ENCODE measurements at regions not wholly inside any gene's neighbourhood (a gene's known extent, or its start where the extent isn't known, plus 50 kb on each side); places are given as distances from the start of the nearest gene placed in this dataset.
"Not testable (repeated sequence)": the region's sequence is repeated elsewhere in the genome, so short reads cannot be mapped to it uniquely, and the experiment has no call there.

GRCh38 chr14:105708251-105709134, 182.1 kb downstream of the TMEM121 start:
- TF ChIP-seq, protein P1, sequence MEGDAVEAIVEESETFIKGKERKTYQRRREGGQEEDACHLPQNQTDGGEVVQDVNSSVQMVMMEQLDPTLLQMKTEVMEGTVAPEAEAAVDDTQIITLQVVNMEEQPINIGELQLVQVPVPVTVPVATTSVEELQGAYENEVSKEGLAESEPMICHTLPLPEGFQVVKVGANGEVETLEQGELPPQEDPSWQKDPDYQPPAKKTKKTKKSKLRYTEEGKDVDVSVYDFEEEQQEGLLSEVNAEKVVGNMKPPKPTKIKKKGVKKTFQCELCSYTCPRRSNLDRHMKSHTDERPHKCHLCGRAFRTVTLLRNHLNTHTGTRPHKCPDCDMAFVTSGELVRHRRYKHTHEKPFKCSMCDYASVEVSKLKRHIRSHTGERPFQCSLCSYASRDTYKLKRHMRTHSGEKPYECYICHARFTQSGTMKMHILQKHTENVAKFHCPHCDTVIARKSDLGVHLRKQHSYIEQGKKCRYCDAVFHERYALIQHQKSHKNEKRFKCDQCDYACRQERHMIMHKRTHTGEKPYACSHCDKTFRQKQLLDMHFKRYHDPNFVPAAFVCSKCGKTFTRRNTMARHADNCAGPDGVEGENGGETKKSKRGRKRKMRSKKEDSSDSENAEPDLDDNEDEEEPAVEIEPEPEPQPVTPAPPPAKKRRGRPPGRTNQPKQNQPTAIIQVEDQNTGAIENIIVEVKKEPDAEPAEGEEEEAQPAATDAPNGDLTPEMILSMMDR (IDR thresholded peaks at IDR 0.05; ENCODE audit: insufficient read depth, low read depth, low read length) = not testable (repeated sequence)
- not testable (repeated sequence) for TF ChIP-seq EZH2 (IDR thresholded peaks at IDR 0.05; ENCODE audit: insufficient read depth, low read length)
